ENCODE measurements at regions not wholly inside any gene's neighbourhood (a gene's known extent, or its start where the extent isn't known, plus 50 kb on each side); places are given as distances from the start of the nearest gene placed in this dataset.
"Not testable (repeated sequence)": the region's sequence is repeated elsewhere in the genome, so short reads cannot be mapped to it uniquely, and the experiment has no call there.

DNA sequence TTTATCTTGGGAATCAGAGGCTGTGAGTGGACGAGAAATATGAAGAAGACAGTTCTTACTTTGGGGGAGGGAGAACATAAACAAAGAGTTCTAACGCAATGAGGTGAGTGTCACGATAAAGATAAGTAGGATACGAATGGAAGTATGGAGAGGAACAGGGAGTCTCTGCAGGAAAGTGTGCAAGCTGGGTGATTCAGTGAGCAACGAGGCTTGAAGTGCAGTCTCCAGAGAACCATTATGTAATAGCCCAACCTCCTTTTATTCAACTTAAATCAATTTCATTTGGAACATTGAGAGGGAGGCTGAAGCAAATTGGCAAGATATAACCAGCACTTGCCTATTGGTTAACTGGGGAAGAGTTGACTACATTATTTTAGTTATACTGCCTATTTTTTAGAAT, 99.3 kb upstream of the PLD5 start:
- no peak for DNase-seq (ENCODE audit: low read depth)

GRCh38 chr1:242623119-242623518, 98.6 kb upstream of the PLD5 start:
- no peak for DNase-seq (ENCODE audit: low read depth)

GRCh38 chr1:242613266-242613815, 88.8 kb upstream of the PLD5 start:
- no peak for DNase-seq (ENCODE audit: low read depth)

DNA sequence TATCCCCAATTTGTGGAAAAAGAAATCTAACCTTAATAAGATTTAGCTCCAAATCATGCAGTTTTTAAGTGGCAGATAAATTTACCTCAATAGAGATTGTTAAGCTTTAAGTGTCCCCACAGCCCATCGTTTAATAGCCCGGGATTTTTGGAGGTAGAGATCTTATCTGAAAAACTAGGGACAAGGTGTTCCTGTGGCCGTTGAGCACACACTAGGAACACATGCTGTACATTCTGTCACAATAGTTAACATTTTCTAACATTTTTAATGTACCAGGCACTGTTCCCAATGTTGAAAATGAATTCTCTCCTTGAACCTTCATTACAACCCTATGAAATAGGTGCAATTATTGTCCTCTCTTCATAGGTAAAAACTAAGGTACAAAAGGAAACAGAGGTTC, 85.7 kb upstream of the PLD5 start:
- DNase-seq (ENCODE audit: low read depth): no peak

DNA sequence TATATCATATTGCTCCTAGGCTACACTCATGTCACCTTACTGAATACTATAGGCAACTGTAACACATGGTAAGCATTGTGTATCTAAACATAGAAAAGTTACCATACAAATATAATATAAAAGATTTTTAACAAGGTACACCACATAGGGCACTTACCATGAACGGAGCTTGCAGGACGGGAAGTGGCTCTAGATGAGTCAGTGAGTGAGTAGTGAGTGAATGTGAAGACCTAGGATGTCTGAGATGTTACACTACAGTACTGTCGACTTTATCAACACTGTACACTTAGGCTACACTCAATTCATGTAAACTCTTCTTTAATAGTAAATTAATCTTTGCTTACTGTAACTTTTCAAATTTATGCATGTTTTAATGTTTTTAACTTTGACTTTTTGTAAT, 81.0 kb upstream of the PLD5 start:
- no peak for DNase-seq (ENCODE audit: low read depth)

DNA sequence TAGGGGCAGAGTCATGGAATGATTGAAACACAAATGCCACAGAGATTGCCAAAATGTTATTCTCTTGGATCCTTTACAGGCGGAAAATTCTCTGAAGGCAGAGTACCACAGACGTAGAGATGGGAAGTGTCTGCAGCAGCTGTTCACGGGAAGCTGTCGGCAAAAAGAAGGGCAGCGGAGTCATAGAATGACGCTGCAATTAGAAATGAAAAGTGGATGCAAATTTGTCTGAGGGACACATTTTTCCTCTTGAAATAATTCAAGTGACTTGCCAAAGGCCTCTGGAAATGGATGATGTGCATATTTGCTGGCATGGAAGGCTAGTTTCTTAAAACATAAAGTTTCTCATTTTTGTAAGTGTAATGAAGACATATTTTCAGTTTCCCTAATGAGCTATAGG, 77.5 kb upstream of the PLD5 start:
- DNase-seq (ENCODE audit: low read depth): no peak

DNA sequence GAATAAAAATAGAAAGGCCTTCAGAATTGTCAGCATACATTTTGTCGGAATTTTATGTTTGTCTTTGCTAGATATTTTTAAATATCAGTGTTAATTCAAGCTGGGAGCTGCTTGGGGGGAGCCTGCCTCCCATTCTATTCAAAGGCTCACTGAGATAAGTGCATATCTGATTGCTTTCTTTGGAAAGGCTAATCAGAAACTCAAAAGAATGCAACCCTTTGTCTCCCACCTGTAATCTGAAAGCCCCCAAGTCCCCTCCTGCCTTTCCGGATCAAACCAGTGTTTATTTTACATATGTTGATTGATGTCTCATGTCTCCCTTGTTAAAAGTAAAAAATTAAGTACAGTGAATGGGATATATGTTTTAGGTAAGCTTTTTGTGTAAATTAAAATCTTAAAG, 69.3 kb upstream of the PLD5 start:
- not testable (repeated sequence) for DNase-seq (ENCODE audit: low read depth)

- DNase-seq (ENCODE audit: low read depth): no peak
Measured at GRCh38 chr1:242586360-242586680, 61.8 kb upstream of the PLD5 start.

- DNase-seq (ENCODE audit: low read depth): no peak
Measured at GRCh38 chr1:242585616-242586359, 61.3 kb upstream of the PLD5 start.

DNA sequence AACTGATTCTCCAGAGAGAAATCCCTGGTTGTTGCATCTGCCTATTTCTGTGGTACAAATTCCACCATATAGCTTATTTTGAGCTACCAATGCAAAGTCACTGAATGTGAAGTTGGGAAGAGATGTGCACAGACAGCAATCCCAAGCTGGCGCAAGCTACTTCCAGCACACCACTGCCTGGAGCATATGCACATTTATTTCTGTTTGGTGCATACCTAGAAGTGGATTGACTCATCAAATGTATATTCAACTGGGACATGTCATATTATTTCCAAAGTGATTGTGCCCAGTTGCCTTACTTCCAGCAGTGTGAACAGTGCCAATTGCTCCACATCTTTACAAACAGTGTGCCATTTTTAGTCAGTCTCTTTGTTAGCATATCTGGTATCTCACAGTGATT, 58.2 kb upstream of the PLD5 start:
- DNase-seq (ENCODE audit: low read depth): no peak

DNA sequence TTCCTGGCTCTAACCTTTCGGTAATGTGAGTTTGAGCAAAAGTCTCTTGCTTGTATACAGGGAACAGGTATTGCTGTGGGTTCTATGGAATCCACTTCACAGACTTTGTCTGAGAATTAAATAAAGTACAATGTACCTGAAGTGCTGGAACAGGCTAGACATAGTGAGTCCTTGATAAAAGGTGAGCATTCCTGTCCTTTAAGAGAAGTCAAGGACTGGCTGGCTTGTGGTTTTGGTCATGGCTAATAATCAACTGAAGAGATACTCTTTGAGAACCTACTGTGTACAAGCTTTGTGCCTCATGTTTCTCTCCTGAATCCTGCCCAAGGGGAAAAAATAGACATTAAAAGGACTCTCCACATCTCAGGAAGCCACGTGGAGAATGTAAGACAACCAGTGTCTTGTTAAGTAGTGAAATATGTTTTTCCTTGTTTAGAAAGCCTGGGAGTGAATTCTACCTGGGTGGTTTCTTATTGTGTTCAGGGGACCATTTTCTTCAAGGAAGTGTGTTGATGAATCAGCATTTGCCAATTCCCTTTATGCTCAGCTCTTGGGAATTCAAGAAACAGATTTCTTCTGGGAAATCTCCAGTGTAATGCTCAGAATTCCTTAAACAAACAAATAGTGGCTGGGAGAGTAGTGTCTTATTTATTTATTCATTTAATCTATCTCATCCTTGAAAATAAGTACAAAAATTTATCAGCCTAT, 55.2 kb upstream of the PLD5 start:
- DNase-seq (ENCODE audit: low read depth): no peak

Measured in non-pigmented ciliary epithelial cell (primary cell).